M059J (cell line): ENCODE measurements at regions not wholly inside any gene's neighbourhood (a gene's known extent, or its start where the extent isn't known, plus 50 kb on each side); places are given as distances from the start of the nearest gene placed in this dataset.

Experiments used
- DNase-seq: peaks from one replicate; pipeline ENCODE4 v3.0.0-alpha.2; 2012; ENCODE audit warnings: low read depth

- peak; percentile 97 for DNase-seq
These were observed 64.5 kb upstream of the STK38L start for GRCh38 chr12:27179400-27180214.

- peak; percentile 56 for DNase-seq
These were observed 63.1 kb upstream of the STK38L start for GRCh38 chr12:27180906-27181505.

GRCh38 chr12:27183342-27183741, 60.7 kb upstream of the STK38L start:
- no peak for DNase-seq

- peak; percentile 91 for DNase-seq
These were observed 58.7 kb upstream of the STK38L start for GRCh38 chr12:27185234-27186021.

- no peak for DNase-seq
These were observed 57.9 kb upstream of the STK38L start for GRCh38 chr12:27186022-27186839.

GRCh38 chr12:27187697-27188096, 56.4 kb upstream of the STK38L start:
- no peak for DNase-seq

GRCh38 chr12:27190761-27191160, 53.3 kb upstream of the STK38L start:
- DNase-seq, result peak; percentile 26

GRCh38 chr12:27191531-27191930, 52.6 kb upstream of the STK38L start:
- DNase-seq, result no peak

GRCh38 chr12:27192118-27192802, 51.8 kb upstream of the STK38L start:
- DNase-seq, result no peak

GRCh38 chr12:27193106-27193505, 51.0 kb upstream of the STK38L start:
- peak; percentile 82 for DNase-seq

- DNase-seq, result peak; percentile 82
These were observed 50.1 kb upstream of the STK38L start for GRCh38 chr12:27193854-27194544.
